ENCODE measurements at regions not wholly inside any gene's neighbourhood (a gene's known extent, or its start where the extent isn't known, plus 50 kb on each side); places are given as distances from the start of the nearest gene placed in this dataset.

DNA sequence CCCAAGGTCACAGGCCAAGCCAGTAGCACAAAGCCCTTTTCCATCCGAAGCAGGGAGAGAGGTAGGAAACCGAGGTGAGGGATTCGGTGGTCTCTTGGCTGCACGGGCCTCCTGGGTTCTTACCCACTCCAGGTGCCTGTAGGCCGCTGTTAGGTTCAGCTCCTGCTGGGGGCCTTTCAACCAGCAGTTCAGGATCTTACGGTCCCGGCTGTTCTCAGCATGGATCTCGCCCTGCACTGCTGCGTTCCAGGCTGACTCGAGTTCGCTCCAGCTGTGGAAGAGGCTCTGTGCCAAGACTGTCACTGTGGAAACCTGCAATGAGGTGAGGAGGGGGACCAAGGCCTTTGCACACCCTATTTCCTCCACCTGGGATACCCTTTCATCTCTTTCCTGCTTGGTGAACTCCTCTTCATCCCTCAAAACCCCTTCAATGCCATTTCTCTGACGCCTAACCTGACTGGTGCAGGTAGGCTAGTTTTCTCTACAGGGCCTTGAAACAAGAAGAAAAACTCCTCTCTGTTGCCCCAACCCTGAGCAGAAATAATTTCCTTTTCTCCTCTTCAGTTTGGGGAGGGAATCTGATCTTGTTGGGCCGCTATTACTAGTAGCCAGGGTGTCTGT, 103.6 kb downstream of the RMI2 start:
- Histone ChIP-seq H3K27me3 (replicated peaks; ENCODE audit: control insufficient read depth, insufficient read depth, low read length) (no peaks in the 10 kb centered on the region), H3K36me3 (ENCODE audit: control insufficient read depth, insufficient read depth, low read length) (no peaks in the 10 kb centered on the region), H3K9me3 (no peaks in the 10 kb centered on the region), H3K4me1 (no peaks in the 10 kb centered on the region), H3K4me3 (ENCODE audit: low read depth, low read length) (no peak overlapping the region)
- ChIA-PET CTCF (no interaction called here), POLR2A (no interaction called here)
- DNase-seq: no peak
- Mint-ChIP-seq H3K27ac (ENCODE audit: unreplicated experiment) (no peak overlapping the region), H3K36me3 (ENCODE audit: insufficient read depth, unreplicated experiment) (no peaks in the 10 kb centered on the region), H3K4me1 (ENCODE audit: low read depth, unreplicated experiment) (no peaks in the 10 kb centered on the region), H3K4me3 (ENCODE audit: unreplicated experiment) (no peak overlapping the region), H3K9me3 (ENCODE audit: unreplicated experiment) (no peaks in the 10 kb centered on the region), H3K27me3 (ENCODE audit: insufficient read depth, unreplicated experiment) (peaks cover 5% of the 10 kb centered on the region)
- intact Hi-C loops (cut with micrococcal nuclease; ENCODE audit: unreplicated experiment): no loop called here
- TF ChIP-seq, protein P1, sequence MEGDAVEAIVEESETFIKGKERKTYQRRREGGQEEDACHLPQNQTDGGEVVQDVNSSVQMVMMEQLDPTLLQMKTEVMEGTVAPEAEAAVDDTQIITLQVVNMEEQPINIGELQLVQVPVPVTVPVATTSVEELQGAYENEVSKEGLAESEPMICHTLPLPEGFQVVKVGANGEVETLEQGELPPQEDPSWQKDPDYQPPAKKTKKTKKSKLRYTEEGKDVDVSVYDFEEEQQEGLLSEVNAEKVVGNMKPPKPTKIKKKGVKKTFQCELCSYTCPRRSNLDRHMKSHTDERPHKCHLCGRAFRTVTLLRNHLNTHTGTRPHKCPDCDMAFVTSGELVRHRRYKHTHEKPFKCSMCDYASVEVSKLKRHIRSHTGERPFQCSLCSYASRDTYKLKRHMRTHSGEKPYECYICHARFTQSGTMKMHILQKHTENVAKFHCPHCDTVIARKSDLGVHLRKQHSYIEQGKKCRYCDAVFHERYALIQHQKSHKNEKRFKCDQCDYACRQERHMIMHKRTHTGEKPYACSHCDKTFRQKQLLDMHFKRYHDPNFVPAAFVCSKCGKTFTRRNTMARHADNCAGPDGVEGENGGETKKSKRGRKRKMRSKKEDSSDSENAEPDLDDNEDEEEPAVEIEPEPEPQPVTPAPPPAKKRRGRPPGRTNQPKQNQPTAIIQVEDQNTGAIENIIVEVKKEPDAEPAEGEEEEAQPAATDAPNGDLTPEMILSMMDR (IDR thresholded peaks at IDR 0.05; ENCODE audit: insufficient read depth in 1 of 2, low read depth in 1 of 2, low read length in 1 of 2, severe bottlenecking in 1 of 2, unreplicated experiment in 1 of 2): no peak
- no TSS peak for BruUV-seq (replicated peaks)

DNA sequence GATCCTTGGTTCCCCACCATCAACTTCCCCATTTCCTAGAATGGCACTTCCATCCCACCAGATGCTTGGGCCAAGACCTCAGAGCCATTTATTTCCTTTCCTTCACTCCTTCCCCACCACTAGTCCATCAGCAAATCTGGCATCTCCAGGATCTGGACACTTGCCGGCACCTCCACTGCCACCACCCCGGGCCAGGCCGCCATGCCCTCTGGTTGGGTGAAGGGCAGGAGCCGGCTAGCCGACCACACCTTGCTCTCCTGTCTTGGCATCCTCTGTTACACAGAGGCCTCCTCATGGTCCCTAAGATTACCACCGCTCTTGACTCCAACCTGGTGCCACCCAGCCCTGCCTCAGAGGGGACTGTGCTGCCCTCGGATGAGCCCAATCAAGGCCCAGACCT, 104.5 kb downstream of the RMI2 start:
- H3K27me3 ChIP-seq (replicated peaks; ENCODE audit: control insufficient read depth, insufficient read depth, low read length): no peaks in the 10 kb centered on the region
- DNase-seq: no peak
- POLR2A ChIA-PET: no interaction called here
- H3K9me3 Mint-ChIP-seq (ENCODE audit: unreplicated experiment): no peaks in the 10 kb centered on the region
- H3K4me1 ChIP-seq: no peaks in the 10 kb centered on the region
- CTCF ChIA-PET: no interaction called here
- H3K27me3 Mint-ChIP-seq (ENCODE audit: insufficient read depth, unreplicated experiment): peaks cover 5% of the 10 kb centered on the region
- no peaks in the 10 kb centered on the region for H3K36me3 ChIP-seq (ENCODE audit: control insufficient read depth, insufficient read depth, low read length)
- no peak overlapping the region for H3K4me3 Mint-ChIP-seq (ENCODE audit: unreplicated experiment)
- BruUV-seq (replicated peaks): no TSS peak
- H3K4me1 Mint-ChIP-seq (ENCODE audit: low read depth, unreplicated experiment): no peaks in the 10 kb centered on the region
- H3K9me3 ChIP-seq: no peaks in the 10 kb centered on the region
- TF ChIP-seq, protein P1 (IDR thresholded peaks at IDR 0.05; ENCODE audit: insufficient read depth in 1 of 2, low read depth in 1 of 2, low read length in 1 of 2, severe bottlenecking in 1 of 2, unreplicated experiment in 1 of 2): no peak
- no peaks in the 10 kb centered on the region for H3K36me3 Mint-ChIP-seq (ENCODE audit: insufficient read depth, unreplicated experiment)
- H3K4me3 ChIP-seq (ENCODE audit: low read depth, low read length): no peak overlapping the region
- intact Hi-C loops (cut with micrococcal nuclease; ENCODE audit: unreplicated experiment): no loop called here
- no peak overlapping the region for H3K27ac Mint-ChIP-seq (ENCODE audit: unreplicated experiment)

DNA sequence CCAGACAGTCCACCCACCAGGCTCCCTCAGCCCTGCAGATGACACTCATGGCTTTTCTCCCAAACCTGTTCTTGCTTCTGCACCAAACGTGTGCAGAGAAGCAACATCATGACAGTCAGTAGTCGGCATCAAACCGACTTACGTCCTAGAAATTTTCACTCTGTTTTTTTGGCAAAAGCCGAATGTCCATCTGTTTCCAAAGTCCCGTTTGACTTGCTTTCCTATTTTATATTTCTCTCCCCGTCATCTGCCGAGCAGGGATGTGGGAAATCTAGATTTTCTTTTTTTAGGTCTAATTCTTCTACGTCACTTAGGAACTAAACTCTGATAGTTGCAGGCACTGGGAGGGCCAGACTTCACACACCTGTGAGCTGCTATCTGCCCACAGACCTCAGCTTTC, 104.9 kb downstream of the RMI2 start:
- H3K27ac Mint-ChIP-seq (ENCODE audit: unreplicated experiment): no peak overlapping the region
- H3K4me1 ChIP-seq: no peaks in the 10 kb centered on the region
- H3K9me3 Mint-ChIP-seq (ENCODE audit: unreplicated experiment): no peaks in the 10 kb centered on the region
- H3K27me3 Mint-ChIP-seq (ENCODE audit: insufficient read depth, unreplicated experiment): peaks cover 5% of the 10 kb centered on the region
- no peaks in the 10 kb centered on the region for H3K27me3 ChIP-seq (replicated peaks; ENCODE audit: control insufficient read depth, insufficient read depth, low read length)
- intact Hi-C loops (cut with micrococcal nuclease; ENCODE audit: unreplicated experiment): no loop called here
- CTCF ChIA-PET: no interaction called here
- POLR2A ChIA-PET: interaction anchor here (0.6 kb wide), 1 partner anchor 40 kb away, joined by 8 read pairs; no protein-coding TSS in a partner anchor
- no peak for DNase-seq
- BruUV-seq (replicated peaks): no TSS peak
- TF ChIP-seq, protein P1 (IDR thresholded peaks at IDR 0.05; ENCODE audit: insufficient read depth in 1 of 2, low read depth in 1 of 2, low read length in 1 of 2, severe bottlenecking in 1 of 2, unreplicated experiment in 1 of 2): no peak
- H3K4me3 ChIP-seq (ENCODE audit: low read depth, low read length): no peak overlapping the region
- H3K9me3 ChIP-seq: no peaks in the 10 kb centered on the region
- H3K36me3 Mint-ChIP-seq (ENCODE audit: insufficient read depth, unreplicated experiment): no peaks in the 10 kb centered on the region
- H3K4me1 Mint-ChIP-seq (ENCODE audit: low read depth, unreplicated experiment): no peaks in the 10 kb centered on the region
- H3K4me3 Mint-ChIP-seq (ENCODE audit: unreplicated experiment): no peak overlapping the region
- H3K36me3 ChIP-seq (ENCODE audit: control insufficient read depth, insufficient read depth, low read length): no peaks in the 10 kb centered on the region
